K562 (cell line): ENCODE measurements at regions not wholly inside any gene's neighbourhood (a gene's known extent, or its start where the extent isn't known, plus 50 kb on each side); places are given as distances from the start of the nearest gene placed in this dataset.

ENCODE experiments used
- ATAC-seq: fragments of 200-7000 bp; cut with Tn5 transposase; 3 replicates; pipeline ENCODE4 v1.9.1; 2020; ENCODE audit warnings: moderate library complexity
- BruUV-seq: library from RNA; stranded (reverse); fragments of 400-500 nt; replicated peaks from 2 replicates; lab custom pipeline; 2021; lab: Mats Ljungman, UMichigan
- CTCF ChIA-PET: fragments of 300-600 bp; formaldehyde crosslinking; extraction: SDS; loops from one replicate; lab custom pipeline; 2021; ENCODE audit warnings: low intra/inter-chr PET ratio; lab: Yijun Ruan, JAX
- POLR2A ChIA-PET: fragments of 300-600, 350-650 bp; sonication (Branson Sonifier 250); formaldehyde crosslinking; extraction: SDS; loops from one replicate; lab custom pipeline; 2021; ENCODE audit warnings: antibody characterized with exemption, inconsistent platforms; lab: Yijun Ruan, JAX
- DNase-seq, 4 experiments: peaks; one replicate each; pipeline versions ENCODE4 v3.0.0 to v3.0.0-alpha.2; 2011 to 2018; ENCODE audit warnings: low spot score in 3 of 4, mixed read lengths in 3 of 4; ENCODE audit errors: extremely low read depth in 1 of 4
- FAIRE-seq: peaks from 2 replicates; lab custom pipeline; 2011; peaks lifted over from hg19 to GRCh38; lab: Jason Lieb, UNC
- H2AFZ ChIP-seq: 2 replicates; pipeline ENCODE4 v1.6.0; 2011; ENCODE audit warnings: low read depth, low read length, control low read depth, inconsistent platforms
- H3K27ac ChIP-seq: fragments of 200-600 bp; 3 replicates; pipeline ENCODE4 v1.8.0; 2011; ENCODE audit warnings: low read depth, mild to moderate bottlenecking, control low read depth, inconsistent platforms, low read length, moderate library complexity, mixed read lengths; ENCODE audit errors: extremely low read depth
- H3K27me3 ChIP-seq, 2 experiments: fragments of 300-600 bp in 1 of 2; 2 replicates in 1 of 2; 3 replicates in 1 of 2; pipeline versions ENCODE4 v1.6.0 to v1.8.0; 2011; ENCODE audit warnings: inconsistent platforms in 2 of 2, low read length in 2 of 2, mild to moderate bottlenecking in 1 of 2, mixed read lengths in 1 of 2, moderate library complexity in 1 of 2; ENCODE audit not compliant: control insufficient read depth in 2 of 2, insufficient read depth in 2 of 2
- H3K36me3 ChIP-seq: fragments of 300-600 bp; 3 replicates; pipeline ENCODE4 v1.8.0; 2011; ENCODE audit warnings: mild to moderate bottlenecking, low read length, inconsistent platforms; ENCODE audit not compliant: control insufficient read depth, insufficient read depth
- H3K4me1 ChIP-seq, 2 experiments: fragments of 200-600 bp in 1 of 2; replicated peaks in 1 of 2; 2 replicates in 1 of 2; 3 replicates in 1 of 2; pipeline versions ENCODE4 v1.5.1 to v1.8.0; 2011; ENCODE audit warnings: inconsistent platforms in 2 of 2, low read length in 2 of 2, mild to moderate bottlenecking in 1 of 2, mixed read lengths in 1 of 2, moderate library complexity in 1 of 2; ENCODE audit not compliant: control insufficient read depth in 2 of 2, insufficient read depth in 2 of 2
- H3K4me2 ChIP-seq: 2 replicates; pipeline ENCODE4 v1.6.1; 2011; ENCODE audit warnings: low read length, control low read depth, inconsistent platforms, mixed read lengths; ENCODE audit not compliant: insufficient read depth
- H3K4me3 ChIP-seq: fragments of 200-600 bp; sonication (generic), shearing (Covaris generic); 2 replicates; pipeline ENCODE4 v1.5.1; 2016; ENCODE audit warnings: control low read depth, inconsistent platforms
- H3K79me2 ChIP-seq: fragments of 200-600 bp; 3 replicates; pipeline ENCODE4 v1.8.0; 2011; ENCODE audit warnings: low read length, inconsistent platforms; ENCODE audit not compliant: control insufficient read depth, insufficient read depth
- H3K9ac ChIP-seq, 2 experiments: 2 replicates each; pipeline versions ENCODE4 v1.6.0 to v1.6.1; 2011; ENCODE audit warnings: low read depth in 2 of 2, low read length in 2 of 2, control low read depth in 1 of 2, inconsistent platforms in 1 of 2, mild to moderate bottlenecking in 1 of 2, mixed read lengths in 1 of 2; ENCODE audit not compliant: insufficient read depth in 1 of 2
- H3K9me1 ChIP-seq: one replicate; pipeline ENCODE4 v1.6.0; 2011; ENCODE audit warnings: inconsistent platforms, mild to moderate bottlenecking, low read length, moderate library complexity; ENCODE audit not compliant: control insufficient read depth, insufficient read depth
- H3K9me3 ChIP-seq: replicated peaks from 2 replicates; pipeline ENCODE4 v1.5.1; 2011; ENCODE audit warnings: low read depth, low read length, inconsistent platforms; ENCODE audit not compliant: control insufficient read depth, insufficient read depth
- H4K20me1 ChIP-seq: replicated peaks from 2 replicates; pipeline ENCODE4 v1.6.1; 2011; ENCODE audit warnings: low read length, inconsistent platforms, mixed read lengths; ENCODE audit not compliant: control insufficient read depth, insufficient read depth
- ARID1B ChIP-seq: fragments of 450-650 bp; IDR thresholded peaks from 2 replicates; pipeline ENCODE4 v1.6.1; 2016; ENCODE audit warnings: antibody characterized with exemption, mild to moderate bottlenecking, inconsistent platforms
- CAMTA2 ChIP-seq: fragments of 250-450 bp; sonication (Bioruptor Pico); conservative IDR thresholded peaks from 2 replicates; pipeline ENCODE4 v1.5.1; 2022
- CBFA2T3 ChIP-seq: fragments of 450-650 bp; IDR thresholded peaks from 2 replicates; pipeline ENCODE4 v1.6.1; 2017
- CC2D1A ChIP-seq: fragments of 450-650 bp; IDR thresholded peaks from 2 replicates; pipeline ENCODE4 v1.6.1; 2017; ENCODE audit warnings: mild to moderate bottlenecking
- EGR1 ChIP-seq: fragments of 450-650 bp; conservative IDR thresholded peaks from 2 replicates; pipeline ENCODE4 v1.6.1; 2017; ENCODE audit warnings: mild to moderate bottlenecking
- FOXK2 ChIP-seq, 2 experiments: fragments of 450-650 bp; IDR thresholded peaks in 1 of 2; conservative IDR thresholded peaks in 1 of 2; 2 replicates each; pipeline ENCODE4 v1.6.1; 2016; ENCODE audit warnings: low read depth in 2 of 2, mild to moderate bottlenecking in 1 of 2
- GTF2E2 ChIP-seq: fragments of 200-800 bp; sonication (Bioruptor generic); IDR thresholded peaks from 2 replicates; pipeline ENCODE4 v1.6.1; 2016; ENCODE audit warnings: missing genetic modification characterization, missing compliant biosample characterization
- KDM4B ChIP-seq, 2 experiments: fragments of 450-650 bp in 1 of 2; sonication (generic) in 1 of 2; IDR thresholded peaks; 2 replicates each; pipeline ENCODE4 v1.6.1; 2016 to 2017; ENCODE audit warnings: borderline replicate concordance in 2 of 2, antibody characterized with exemption in 1 of 2, low read depth in 1 of 2, mild to moderate bottlenecking in 1 of 2
- NCOA1 ChIP-seq: fragments of 450-650 bp; IDR thresholded peaks from 2 replicates; pipeline ENCODE4 v1.6.1; 2016; ENCODE audit warnings: low read depth
- NR1H2 ChIP-seq: sonication (generic); formaldehyde crosslinking; IDR thresholded peaks from 2 replicates; pipeline ENCODE4 v1.4.0; 2020; ENCODE audit warnings: mild to moderate bottlenecking, missing genetic modification reagents
- SP1 ChIP-seq: sonication (generic); formaldehyde crosslinking; IDR thresholded peaks from 2 replicates; pipeline ENCODE4 v1.8.1; 2022; ENCODE audit warnings: mild to moderate bottlenecking, missing genetic modification reagents
- SUPT5H ChIP-seq: fragments of 450-650 bp; IDR thresholded peaks from 2 replicates; pipeline ENCODE4 v1.6.1; 2016
- TAF7 ChIP-seq: fragments of 450-650 bp; IDR thresholded peaks from 2 replicates; pipeline ENCODE4 v1.6.1; 2016; ENCODE audit warnings: missing genetic modification characterization, missing compliant biosample characterization
- TCF7 ChIP-seq: sonication (generic); IDR thresholded peaks from 2 replicates; pipeline ENCODE4 v1.6.1; 2016; ENCODE audit warnings: antibody characterized with exemption, borderline replicate concordance
- THRB ChIP-seq: fragments of 450-650 bp; formaldehyde crosslinking; conservative IDR thresholded peaks from 2 replicates; pipeline ENCODE4 v1.4.0; 2022; ENCODE audit warnings: mild to moderate bottlenecking, missing genetic modification characterization
- VEZF1 ChIP-seq: fragments of 200-800 bp; sonication (Bioruptor generic); IDR thresholded peaks from 2 replicates; pipeline ENCODE4 v1.6.1; 2017; ENCODE audit warnings: missing genetic modification characterization, missing compliant biosample characterization
- ZNF134 ChIP-seq: fragments of 250-450 bp; sonication (Bioruptor Pico); conservative IDR thresholded peaks from 2 replicates; pipeline ENCODE4 v1.4.0; 2020
- ZNF780A ChIP-seq: fragments of 250-450 bp; sonication (Bioruptor Pico); IDR thresholded peaks from 2 replicates; pipeline ENCODE4 v1.5.0; 2021; ENCODE audit warnings: mild to moderate bottlenecking
- WGBS: fragments of 100-300 bp; shearing (Covaris generic); methylation state at CpG from one replicate; pipeline ENCODE4 v1.1.6; 2016; ENCODE audit warnings: low coverage, mixed read lengths; ENCODE audit not compliant: insufficient coverage; ENCODE audit errors: missing lambda C conversion rate; 5-methylcytosine and 5-hydroxymethylcytosine counted together
- in situ Hi-C: fragments of 300-500 bp; cut with MboI; formaldehyde crosslinking; loops from 4 replicates; pipeline ENCODE4 v1.15.0; 2018; ENCODE audit warnings: inconsistent platforms, mixed read lengths
- intact Hi-C: fragments of 100-400 bp; cut with micrococcal nuclease; formaldehyde crosslinking; loops from 2 replicates; pipeline ENCODE4 v1.14.2; 2022

- H3K79me2 ChIP-seq, result no peaks in the 10 kb centered on the region
- no peak overlapping the region for H2AFZ ChIP-seq
- H3K27me3 ChIP-seq, result no peaks in the 10 kb centered on the region
- H3K9me1 ChIP-seq, result no peaks in the 10 kb centered on the region
- 3% methylated on average over 7 of the region's 7 CpGs for WGBS
- POLR2A ChIA-PET, result no interaction called here
- intact Hi-C loops, result no loop called here
- CTCF ChIA-PET, result no interaction called here
- H3K27ac ChIP-seq, result no peak overlapping the region
- ATAC-seq, result no peak
- H3K9me3 ChIP-seq, result no peaks in the 10 kb centered on the region; the same call in 1 of the 2 replicates
- in situ Hi-C loops, result no loop called here
- no peak overlapping the region for H3K4me2 ChIP-seq
- no TSS peak for BruUV-seq
- no peaks in the 10 kb centered on the region for H3K36me3 ChIP-seq
- TF ChIP-seq GTF2E2 (tag), result no peak
- TF ChIP-seq, all 486 proteins: peak for 0
- H3K4me1 ChIP-seq, result no peaks in the 10 kb centered on the region
- H4K20me1 ChIP-seq, result no peaks in the 10 kb centered on the region
- no peak for FAIRE-seq
- DNase-seq, result no peak
- H3K4me3 ChIP-seq, result no peak overlapping the region
- no peak overlapping the region for H3K9ac ChIP-seq
These were observed 276.1 kb downstream of the PTBP2 start for GRCh38 chr1:96997717-96998116.

GRCh38 chr1:96998466-96998865 is 276.9 kb downstream of the PTBP2 start:
- Histone ChIP-seq H3K9me1 (no peaks in the 10 kb centered on the region), H3K36me3 (no peaks in the 10 kb centered on the region), H3K27me3 (no peaks in the 10 kb centered on the region), H2AFZ (no peak overlapping the region), H3K4me3 (no peak overlapping the region), H4K20me1 (no peaks in the 10 kb centered on the region), H3K79me2 (no peaks in the 10 kb centered on the region), H3K9me3 (no peaks in the 10 kb centered on the region; the same call in 1 of the 2 replicates), H3K27ac (no peak overlapping the region), H3K9ac (no peak overlapping the region), H3K4me2 (no peak overlapping the region), H3K4me1 (no peaks in the 10 kb centered on the region)
- WGBS, result 3% methylated on average over 3 of the region's 3 CpGs
- intact Hi-C loops (no loop called here), in situ Hi-C loops (no loop called here)
- CTCF ChIA-PET, result no interaction called here
- no TSS peak for BruUV-seq
- FAIRE-seq, result no peak
- no peak for ATAC-seq
- POLR2A ChIA-PET, result no interaction called here
- DNase-seq, result no peak
- TF ChIP-seq ARID1B, result no peak
- TF ChIP-seq FOXK2 (conservative IDR thresholded peaks at IDR 0.05 in 1 of 2, IDR thresholded peaks at IDR 0.05 in 1 of 2; ENCODE audit: low read depth in 2 of 2), result no peak
- TF ChIP-seq EGR1, result no peak
- TF ChIP-seq SP1, result no peak
- no peak for TF ChIP-seq NCOA1
- TF ChIP-seq SUPT5H, result no peak
- no peak for TF ChIP-seq NR1H2
- no peak for TF ChIP-seq TAF7 (tag)
- TF ChIP-seq VEZF1 (CRISPR knock-in tag), result no peak
- TF ChIP-seq CBFA2T3, result no peak
- TF ChIP-seq ZNF780A (CRISPR knock-in tag), result no peak
- no peak for TF ChIP-seq ZNF134
- TF ChIP-seq CAMTA2 (CRISPR knock-in tag), result no peak
- no peak for TF ChIP-seq TCF7
- TF ChIP-seq GTF2E2 (tag), result no peak
- no peak for TF ChIP-seq CC2D1A
- TF ChIP-seq KDM4B (IDR thresholded peaks at IDR 0.05; ENCODE audit: borderline replicate concordance in 2 of 2, low read depth in 1 of 2), result no peak
- TF ChIP-seq THRB (CRISPR knock-in tag), result no peak
